CD8-positive, alpha-beta memory T cell (primary cell): ENCODE measurements at regions not wholly inside any gene's neighbourhood (a gene's known extent, or its start where the extent isn't known, plus 50 kb on each side); places are given as distances from the start of the nearest gene placed in this dataset.
"Not testable (repeated sequence)": the region's sequence is repeated elsewhere in the genome, so short reads cannot be mapped to it uniquely, and the experiment has no call there.

ENCODE experiments used
- CTCF ChIA-PET: fragments of 350-600 bp; sonication (Branson Sonifier 250); formaldehyde crosslinking; loops from one replicate; lab custom pipeline; 2021; ENCODE audit warnings: antibody characterized with exemption; lab: Charles Lee
- POLR2A ChIA-PET: fragments of 350-600 bp; sonication (Branson Sonifier 250); formaldehyde crosslinking; loops from one replicate; lab custom pipeline; 2021; ENCODE audit warnings: antibody characterized with exemption; lab: Charles Lee
- DNase-seq, 5 donors: peaks; one replicate each; pipeline versions ENCODE4 v3.0.0 to v3.0.0-alpha.2; 2020 to 2022; ENCODE audit warnings: mixed read lengths in 1 of 5
- H3K27ac ChIP-seq: one replicate; pipeline ENCODE4 v1.7.0; 2013; ENCODE audit warnings: low read depth, mild to moderate bottlenecking, low read length, moderate library complexity
- H3K27me3 ChIP-seq: 2 replicates; pipeline ENCODE4 v1.7.0; 2013; ENCODE audit warnings: low read length, mild to moderate bottlenecking; ENCODE audit not compliant: insufficient read depth, poor library complexity, severe bottlenecking
- H3K36me3 ChIP-seq: 2 replicates; pipeline ENCODE4 v1.7.0; 2013; ENCODE audit warnings: mild to moderate bottlenecking, low read length, moderate library complexity; ENCODE audit not compliant: insufficient read depth
- H3K4me1 ChIP-seq: 2 replicates; pipeline ENCODE4 v1.7.0; 2013; ENCODE audit warnings: mild to moderate bottlenecking, low read length, moderate library complexity; ENCODE audit not compliant: insufficient read depth
- H3K4me3 ChIP-seq: 2 replicates; pipeline ENCODE4 v1.7.0; 2013; ENCODE audit warnings: mild to moderate bottlenecking, low read length
- H3K9me3 ChIP-seq: 2 replicates; pipeline ENCODE4 v1.7.0; 2013; ENCODE audit warnings: mild to moderate bottlenecking, low read length
- H3K27ac Mint-ChIP-seq, 8 donors: one replicate each; pipeline ENCODE4 v1.8.0; 2020 to 2021; ENCODE audit warnings: mixed read lengths in 8 of 8, mild to moderate bottlenecking in 6 of 8, inconsistent platforms in 3 of 8, moderate library complexity in 3 of 8
- H3K27me3 Mint-ChIP-seq, 2 donors: one replicate each; pipeline ENCODE4 v1.8.0; 2020 to 2021; ENCODE audit warnings: mixed read lengths in 2 of 2, mild to moderate bottlenecking in 1 of 2, moderate library complexity in 1 of 2
- H3K36me3 Mint-ChIP-seq, 3 donors: one replicate each; pipeline ENCODE4 v1.8.0; 2020 to 2021; ENCODE audit warnings: mixed read lengths in 3 of 3, inconsistent platforms in 1 of 3, mild to moderate bottlenecking in 1 of 3
- H3K4me1 Mint-ChIP-seq, 3 donors: one replicate each; pipeline ENCODE4 v1.8.0; 2020 to 2021; ENCODE audit warnings: mixed read lengths in 3 of 3, inconsistent platforms in 1 of 3, mild to moderate bottlenecking in 1 of 3
- H3K4me3 Mint-ChIP-seq, 7 donors: one replicate each; pipeline ENCODE4 v1.8.0; 2020 to 2021; ENCODE audit warnings: mixed read lengths in 7 of 7, mild to moderate bottlenecking in 6 of 7, moderate library complexity in 4 of 7, inconsistent platforms in 2 of 7
- H3K9me3 Mint-ChIP-seq, 5 donors: one replicate each; pipeline ENCODE4 v1.8.0; 2020 to 2022; ENCODE audit warnings: mixed read lengths in 5 of 5, mild to moderate bottlenecking in 3 of 5, moderate library complexity in 2 of 5, inconsistent platforms in 1 of 5

GRCh38 chr22:27314276-27314807, 487.2 kb downstream of the MN1 start:
- Histone ChIP-seq H3K4me1 (no peaks in the 10 kb centered on the region), H3K27me3 (no peaks in the 10 kb centered on the region), H3K36me3 (no peaks in the 10 kb centered on the region), H3K9me3 (no peaks in the 10 kb centered on the region), H3K27ac (no peak overlapping the region), H3K4me3 (no peak overlapping the region)
- POLR2A ChIA-PET = no interaction called here
- Mint-ChIP-seq H3K27me3 (peaks cover 19 to 28% of the 10 kb centered on the region in 2 donors), H3K4me1 (no peaks in the 10 kb centered on the region), H3K9me3 (peaks cover 1 to 6% (median 5%) of the 10 kb centered on the region in 5 donors), H3K4me3 (no peak overlapping the region), H3K27ac (no peak overlapping the region), H3K36me3 (peaks cover 0 to 3% (median 0%) of the 10 kb centered on the region in 3 donors)
- CTCF ChIA-PET = no interaction called here
- DNase-seq = no peak

GRCh38 chr22:27315833-27316232, 485.7 kb downstream of the MN1 start:
- Mint-ChIP-seq H3K4me3 (no peak overlapping the region), H3K27ac (no peak overlapping the region), H3K36me3 (peaks cover 0 to 3% (median 0%) of the 10 kb centered on the region in 3 donors), H3K4me1 (no peaks in the 10 kb centered on the region), H3K9me3 (peaks cover 3 to 8% (median 5%) of the 10 kb centered on the region in 5 donors), H3K27me3 (peaks cover 23 to 33% of the 10 kb centered on the region in 2 donors)
- no peaks in the 10 kb centered on the region for H3K27me3 ChIP-seq
- POLR2A ChIA-PET = no interaction called here
- no peaks in the 10 kb centered on the region for H3K9me3 ChIP-seq
- H3K27ac ChIP-seq = no peak overlapping the region
- CTCF ChIA-PET = no interaction called here
- H3K4me1 ChIP-seq = no peaks in the 10 kb centered on the region
- no peaks in the 10 kb centered on the region for H3K36me3 ChIP-seq
- H3K4me3 ChIP-seq = no peak overlapping the region
- no peak for DNase-seq

- Mint-ChIP-seq H3K4me3 (no peak overlapping the region), H3K36me3 (peaks cover 0 to 3% (median 0%) of the 10 kb centered on the region in 3 donors), H3K9me3 (peaks cover 3 to 8% (median 5%) of the 10 kb centered on the region in 5 donors), H3K27me3 (peaks cover 23 to 39% of the 10 kb centered on the region in 2 donors), H3K4me1 (no peaks in the 10 kb centered on the region), H3K27ac (no peak overlapping the region)
- no peaks in the 10 kb centered on the region for H3K36me3 ChIP-seq
- no peaks in the 10 kb centered on the region for H3K9me3 ChIP-seq
- DNase-seq = no peak
- no peak overlapping the region for H3K27ac ChIP-seq
- no peaks in the 10 kb centered on the region for H3K27me3 ChIP-seq
- H3K4me1 ChIP-seq = no peaks in the 10 kb centered on the region
- CTCF ChIA-PET = no interaction called here
- POLR2A ChIA-PET = no interaction called here
- no peak overlapping the region for H3K4me3 ChIP-seq
Measured at GRCh38 chr22:27317096-27317495, 484.5 kb downstream of the MN1 start.

GRCh38 chr22:27317971-27318428, 483.6 kb downstream of the MN1 start:
- H3K27ac ChIP-seq = no peak overlapping the region
- H3K27me3 ChIP-seq = no peaks in the 10 kb centered on the region
- Mint-ChIP-seq H3K27ac (no peak overlapping the region), H3K9me3 (peaks cover 3 to 8% (median 7%) of the 10 kb centered on the region in 5 donors), H3K4me1 (no peaks in the 10 kb centered on the region), H3K27me3 (peaks cover 25 to 41% of the 10 kb centered on the region in 2 donors), H3K36me3 (peaks cover 0 to 3% (median 0%) of the 10 kb centered on the region in 3 donors), H3K4me3 (no peak overlapping the region)
- CTCF ChIA-PET = no interaction called here
- H3K4me3 ChIP-seq = no peak overlapping the region
- POLR2A ChIA-PET = no interaction called here
- no peaks in the 10 kb centered on the region for H3K9me3 ChIP-seq
- H3K4me1 ChIP-seq = no peaks in the 10 kb centered on the region
- H3K36me3 ChIP-seq = no peaks in the 10 kb centered on the region
- no peak for DNase-seq

- Histone ChIP-seq H3K36me3 (no peaks in the 10 kb centered on the region), H3K9me3 (no peaks in the 10 kb centered on the region), H3K27ac (no peak overlapping the region), H3K27me3 (no peaks in the 10 kb centered on the region), H3K4me3 (no peak overlapping the region), H3K4me1 (no peaks in the 10 kb centered on the region)
- Mint-ChIP-seq H3K4me1 (no peaks in the 10 kb centered on the region), H3K36me3 (peaks cover 0 to 3% (median 0%) of the 10 kb centered on the region in 3 donors), H3K9me3 (peaks cover 3 to 8% (median 7%) of the 10 kb centered on the region in 5 donors), H3K27ac (no peak overlapping the region), H3K27me3 (peaks cover 28 to 41% of the 10 kb centered on the region in 2 donors), H3K4me3 (no peak overlapping the region)
- POLR2A ChIA-PET = no interaction called here
- no peak for DNase-seq
- CTCF ChIA-PET = no interaction called here
Measured at GRCh38 chr22:27318516-27318915, 483.0 kb downstream of the MN1 start.

- Histone ChIP-seq H3K9me3 (no peaks in the 10 kb centered on the region), H3K27me3 (no peaks in the 10 kb centered on the region), H3K4me1 (no peaks in the 10 kb centered on the region), H3K27ac (no peak overlapping the region), H3K4me3 (no peak overlapping the region), H3K36me3 (no peaks in the 10 kb centered on the region)
- no peaks in the 10 kb centered on the region for H3K36me3 Mint-ChIP-seq
- no peaks in the 10 kb centered on the region for H3K4me1 Mint-ChIP-seq
- H3K27me3 Mint-ChIP-seq = peaks cover 22 to 37% of the 10 kb centered on the region in 2 donors
- ChIA-PET POLR2A (no interaction called here), CTCF (no interaction called here)
- no peak overlapping the region for H3K27ac Mint-ChIP-seq
- peaks cover 0 to 8% (median 4%) of the 10 kb centered on the region in 5 donors for H3K9me3 Mint-ChIP-seq
- no peak overlapping the region for H3K4me3 Mint-ChIP-seq
- DNase-seq = no peak
Measured at GRCh38 chr22:27323661-27324060, 477.9 kb downstream of the MN1 start.

- H3K4me1 Mint-ChIP-seq, POLR2A ChIA-PET: not testable (repeated sequence)
Measured at GRCh38 chr22:27324908-27325307, 476.6 kb downstream of the MN1 start.

GRCh38 chr22:27327497-27327896, 474.1 kb downstream of the MN1 start:
- H3K27me3 ChIP-seq = no peaks in the 10 kb centered on the region
- Mint-ChIP-seq H3K9me3 (no peaks in the 10 kb centered on the region), H3K27me3 (peaks cover 20 to 30% of the 10 kb centered on the region in 2 donors), H3K4me3 (no peak overlapping the region), H3K4me1 (no peaks in the 10 kb centered on the region), H3K27ac (no peak overlapping the region), H3K36me3 (no peaks in the 10 kb centered on the region)
- H3K4me3 ChIP-seq = no peak overlapping the region
- H3K36me3 ChIP-seq = no peaks in the 10 kb centered on the region
- ChIA-PET CTCF (no interaction called here), POLR2A (no interaction called here)
- DNase-seq = no peak
- H3K27ac ChIP-seq = no peak overlapping the region
- H3K4me1 ChIP-seq = no peaks in the 10 kb centered on the region
- H3K9me3 ChIP-seq = no peaks in the 10 kb centered on the region

More at GRCh38 chr22:27324908-27325307, 476.6 kb downstream of the MN1 start:
- Mint-ChIP-seq H3K27me3 (peaks cover 20 to 33% of the 10 kb centered on the region in 2 donors), H3K27ac (peak overlapping the region in 1 of 8 donors; percentile 2)
- H3K4me3 Mint-ChIP-seq, H3K27me3 ChIP-seq, H3K36me3 ChIP-seq, CTCF ChIA-PET, H3K4me1 ChIP-seq, H3K9me3 ChIP-seq, DNase-seq, H3K27ac ChIP-seq, H3K9me3 Mint-ChIP-seq, H3K4me3 ChIP-seq, H3K36me3 Mint-ChIP-seq: not testable (repeated sequence)
